DOHH2 (cell line): ENCODE measurements at regions not wholly inside any gene's neighbourhood (a gene's known extent, or its start where the extent isn't known, plus 50 kb on each side); places are given as distances from the start of the nearest gene placed in this dataset.

ENCODE experiments used
- H3F3A ChIP-seq: fragments of 200-600 bp; sonication (generic), shearing (Covaris generic); 2 replicates; pipeline ENCODE4 v1.6.0; 2016; ENCODE audit warnings: antibody characterized with exemption, mild to moderate bottlenecking; ENCODE audit not compliant: control insufficient read depth, insufficient read depth
- H3K27ac ChIP-seq: fragments of 200-600 bp; sonication (generic); 2 replicates; pipeline ENCODE4 v1.5.1; 2014; ENCODE audit warnings: low read depth, mild to moderate bottlenecking, low read length, moderate library complexity
- H3K27me3 ChIP-seq: fragments of 200-600 bp; sonication (generic); 2 replicates; pipeline ENCODE4 v1.6.1; 2014; ENCODE audit warnings: mild to moderate bottlenecking, low read length, mixed read lengths; ENCODE audit not compliant: control insufficient read depth
- H3K36me3 ChIP-seq: fragments of 200-600 bp; sonication (generic); 2 replicates; pipeline ENCODE4 v1.6.1; 2014; ENCODE audit warnings: mild to moderate bottlenecking, low read length, moderate library complexity, mixed read lengths; ENCODE audit not compliant: control insufficient read depth
- H3K4me1 ChIP-seq: fragments of 200-600 bp; sonication (generic); 2 replicates; pipeline ENCODE4 v1.6.1; 2014; ENCODE audit warnings: mild to moderate bottlenecking, low read length, mixed read lengths; ENCODE audit not compliant: control insufficient read depth
- H3K4me2 ChIP-seq: fragments of 200-600 bp; sonication (generic); 2 replicates; pipeline ENCODE4 v1.6.0; 2014; ENCODE audit warnings: mild to moderate bottlenecking, low read length, moderate library complexity
- H3K4me3 ChIP-seq: fragments of 200-600 bp; sonication (generic); 2 replicates; pipeline ENCODE4 v1.5.1; 2014; ENCODE audit warnings: mild to moderate bottlenecking, low read length, mixed read lengths
- H3K79me2 ChIP-seq: fragments of 200-600 bp; sonication (generic); 2 replicates; pipeline ENCODE4 v1.6.1; 2014; ENCODE audit warnings: mild to moderate bottlenecking, low read length, mixed read lengths; ENCODE audit not compliant: control insufficient read depth
- H3K9me2 ChIP-seq: fragments of 200-600 bp; sonication (generic); replicated peaks from 2 replicates; pipeline ENCODE4 v1.6.1; 2014; ENCODE audit warnings: mild to moderate bottlenecking, low read length, mixed read lengths; ENCODE audit not compliant: control insufficient read depth
- H3K9me3 ChIP-seq: fragments of 200-600 bp; sonication (generic); 2 replicates; pipeline ENCODE4 v1.6.1; 2014; ENCODE audit warnings: antibody characterized with exemption, low read length, mixed read lengths; ENCODE audit not compliant: control insufficient read depth, insufficient read depth
- H4K20me1 ChIP-seq: fragments of 200-600 bp; sonication (generic); 2 replicates; pipeline ENCODE4 v1.6.0; 2014; ENCODE audit warnings: low read depth, mild to moderate bottlenecking, antibody characterized with exemption, low read length, moderate library complexity; ENCODE audit not compliant: control insufficient read depth, insufficient read depth
- EZH2phosphoT487 ChIP-seq: fragments of 200-600 bp; sonication (generic); IDR thresholded peaks from 2 replicates; pipeline ENCODE4 v1.6.1; 2017; ENCODE audit warnings: borderline replicate concordance, mild to moderate bottlenecking, antibody characterized with exemption, low read length, moderate library complexity, mixed read lengths
- TF ChIP-seq, protein P1 (sequence below): fragments of 200-600 bp; sonication (generic); IDR thresholded peaks from one replicate; pipeline ENCODE4 v1.5.1; 2014; ENCODE audit warnings: antibody characterized with exemption, mild to moderate bottlenecking, low read depth, low read length; ENCODE audit not compliant: poor library complexity, severe bottlenecking

DNA sequence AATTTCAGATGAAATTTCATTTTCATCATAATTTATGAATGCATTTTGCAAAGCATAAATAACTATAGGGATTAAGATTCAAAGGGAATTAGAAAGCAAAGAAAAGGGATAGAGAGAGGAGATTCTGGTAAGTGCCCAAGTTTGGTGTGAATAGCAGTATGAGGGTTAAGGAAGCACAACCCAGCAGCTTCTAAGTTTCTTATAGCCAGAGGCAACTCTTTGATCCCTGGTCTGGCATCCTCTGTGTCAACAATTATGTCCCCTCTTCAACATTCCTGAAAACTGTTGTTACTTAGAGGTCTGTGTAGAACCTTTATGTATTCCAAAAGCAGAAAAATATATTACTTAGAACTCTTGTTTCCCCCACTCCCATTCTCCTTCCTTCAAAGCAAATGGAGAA, 171.6 kb upstream of the SATB2 start:
- Histone ChIP-seq H3K79me2 (no peaks in the 10 kb centered on the region), H3K36me3 (no peaks in the 10 kb centered on the region), H3K4me1 (no peaks in the 10 kb centered on the region), H3K4me3 (no peak overlapping the region), H3K27ac (no peak overlapping the region), H3F3A (no peaks in the 10 kb centered on the region), H3K9me2 (no peaks in the 10 kb centered on the region), H4K20me1 (no peaks in the 10 kb centered on the region), H3K4me2 (no peak overlapping the region), H3K27me3 (no peaks in the 10 kb centered on the region), H3K9me3 (no peaks in the 10 kb centered on the region)
- TF ChIP-seq EZH2phosphoT487 = no peak
- TF ChIP-seq, protein P1, sequence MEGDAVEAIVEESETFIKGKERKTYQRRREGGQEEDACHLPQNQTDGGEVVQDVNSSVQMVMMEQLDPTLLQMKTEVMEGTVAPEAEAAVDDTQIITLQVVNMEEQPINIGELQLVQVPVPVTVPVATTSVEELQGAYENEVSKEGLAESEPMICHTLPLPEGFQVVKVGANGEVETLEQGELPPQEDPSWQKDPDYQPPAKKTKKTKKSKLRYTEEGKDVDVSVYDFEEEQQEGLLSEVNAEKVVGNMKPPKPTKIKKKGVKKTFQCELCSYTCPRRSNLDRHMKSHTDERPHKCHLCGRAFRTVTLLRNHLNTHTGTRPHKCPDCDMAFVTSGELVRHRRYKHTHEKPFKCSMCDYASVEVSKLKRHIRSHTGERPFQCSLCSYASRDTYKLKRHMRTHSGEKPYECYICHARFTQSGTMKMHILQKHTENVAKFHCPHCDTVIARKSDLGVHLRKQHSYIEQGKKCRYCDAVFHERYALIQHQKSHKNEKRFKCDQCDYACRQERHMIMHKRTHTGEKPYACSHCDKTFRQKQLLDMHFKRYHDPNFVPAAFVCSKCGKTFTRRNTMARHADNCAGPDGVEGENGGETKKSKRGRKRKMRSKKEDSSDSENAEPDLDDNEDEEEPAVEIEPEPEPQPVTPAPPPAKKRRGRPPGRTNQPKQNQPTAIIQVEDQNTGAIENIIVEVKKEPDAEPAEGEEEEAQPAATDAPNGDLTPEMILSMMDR = no peak

DNA sequence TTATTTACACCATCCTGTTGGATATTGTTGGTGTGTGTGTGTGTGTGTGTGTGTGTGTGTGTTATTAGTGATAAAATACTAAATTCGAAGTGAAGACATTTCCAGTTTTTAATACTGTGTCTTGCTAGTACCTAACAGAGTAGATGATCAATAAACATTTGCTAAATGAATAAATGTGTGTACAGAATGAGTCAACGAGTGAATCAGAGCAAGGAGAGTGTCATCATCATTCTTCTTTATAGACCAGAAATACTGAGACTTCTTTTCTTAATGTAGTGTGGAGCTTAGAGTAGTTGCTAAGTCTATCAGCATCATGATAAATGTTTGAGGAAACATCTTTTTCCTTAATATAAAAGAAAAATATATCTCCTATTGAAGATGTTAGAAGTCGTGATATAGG, 169.7 kb upstream of the SATB2 start:
- no peaks in the 10 kb centered on the region for H3K36me3 ChIP-seq
- no peak overlapping the region for H3K4me2 ChIP-seq
- no peaks in the 10 kb centered on the region for H4K20me1 ChIP-seq
- no peaks in the 10 kb centered on the region for H3K27me3 ChIP-seq
- H3K9me2 ChIP-seq = no peaks in the 10 kb centered on the region
- H3K4me3 ChIP-seq = no peak overlapping the region
- no peaks in the 10 kb centered on the region for H3K4me1 ChIP-seq
- no peaks in the 10 kb centered on the region for H3K9me3 ChIP-seq
- no peak for TF ChIP-seq EZH2phosphoT487
- TF ChIP-seq, protein P1 = no peak
- no peak overlapping the region for H3K27ac ChIP-seq
- H3K79me2 ChIP-seq = no peaks in the 10 kb centered on the region
- no peaks in the 10 kb centered on the region for H3F3A ChIP-seq

DNA sequence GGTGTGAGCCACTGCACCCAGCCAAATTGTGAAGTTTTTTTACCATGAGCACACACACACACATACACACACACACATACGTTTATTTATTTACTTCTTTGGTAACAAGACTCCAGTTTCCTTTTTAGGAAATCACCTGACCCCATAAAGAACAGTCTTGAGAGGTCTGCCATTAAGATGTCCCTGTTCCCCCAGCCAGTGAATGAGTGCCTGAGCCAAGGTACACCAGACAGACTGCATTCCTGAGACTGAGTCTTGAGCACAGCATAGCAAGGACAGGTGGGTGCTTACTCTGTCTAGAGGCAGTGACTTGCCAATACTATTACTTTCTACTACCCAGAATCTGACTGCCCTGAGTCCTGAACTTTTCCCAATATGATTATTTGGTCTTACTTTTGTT, 167.2 kb upstream of the SATB2 start:
- Histone ChIP-seq H4K20me1 (no peaks in the 10 kb centered on the region), H3K4me3 (no peak overlapping the region), H3K4me1 (no peaks in the 10 kb centered on the region), H3K27ac (no peak overlapping the region), H3K9me2 (no peaks in the 10 kb centered on the region), H3K9me3 (no peaks in the 10 kb centered on the region), H3F3A (no peaks in the 10 kb centered on the region), H3K4me2 (no peak overlapping the region), H3K79me2 (no peaks in the 10 kb centered on the region), H3K36me3 (no peaks in the 10 kb centered on the region), H3K27me3 (no peaks in the 10 kb centered on the region)
- TF ChIP-seq, protein P1 = no peak
- TF ChIP-seq EZH2phosphoT487 = no peak
